NCI-H1105 treated with DMSO at 0.1 percent for 48 hours (cell line): ENCODE measurements at regions not wholly inside any gene's neighbourhood (a gene's known extent, or its start where the extent isn't known, plus 50 kb on each side); places are given as distances from the start of the nearest gene placed in this dataset.
"Not testable (repeated sequence)": the region's sequence is repeated elsewhere in the genome, so short reads cannot be mapped to it uniquely, and the experiment has no call there.

Source experiments
- DNase-seq: peaks from one replicate; lab custom pipeline; 2025; lab: John Stamatoyannopoulos, UW

- no peak for DNase-seq
Measured at GRCh38 chr2:138390316-138390945, 111.1 kb upstream of the SPOPL start.

DNA sequence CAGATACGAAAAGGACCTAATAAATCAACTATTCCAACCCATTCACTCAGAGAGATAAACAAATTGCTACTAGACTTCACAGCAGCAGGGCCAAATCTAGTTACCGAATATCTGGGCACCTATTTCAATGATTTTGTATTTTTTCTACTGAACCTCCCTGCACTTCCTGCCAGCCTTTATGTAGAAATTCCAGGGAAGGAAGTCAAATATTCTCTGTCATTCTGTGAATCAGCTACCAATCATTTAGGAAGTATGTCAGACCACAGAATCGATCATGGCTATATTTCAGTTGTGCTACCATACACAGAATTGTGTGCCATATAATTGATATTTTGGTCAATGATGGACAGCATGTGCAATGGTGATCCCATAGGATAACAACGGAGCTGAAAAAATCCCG is 109.6 kb upstream of the SPOPL start:
- no peak for DNase-seq

DNA sequence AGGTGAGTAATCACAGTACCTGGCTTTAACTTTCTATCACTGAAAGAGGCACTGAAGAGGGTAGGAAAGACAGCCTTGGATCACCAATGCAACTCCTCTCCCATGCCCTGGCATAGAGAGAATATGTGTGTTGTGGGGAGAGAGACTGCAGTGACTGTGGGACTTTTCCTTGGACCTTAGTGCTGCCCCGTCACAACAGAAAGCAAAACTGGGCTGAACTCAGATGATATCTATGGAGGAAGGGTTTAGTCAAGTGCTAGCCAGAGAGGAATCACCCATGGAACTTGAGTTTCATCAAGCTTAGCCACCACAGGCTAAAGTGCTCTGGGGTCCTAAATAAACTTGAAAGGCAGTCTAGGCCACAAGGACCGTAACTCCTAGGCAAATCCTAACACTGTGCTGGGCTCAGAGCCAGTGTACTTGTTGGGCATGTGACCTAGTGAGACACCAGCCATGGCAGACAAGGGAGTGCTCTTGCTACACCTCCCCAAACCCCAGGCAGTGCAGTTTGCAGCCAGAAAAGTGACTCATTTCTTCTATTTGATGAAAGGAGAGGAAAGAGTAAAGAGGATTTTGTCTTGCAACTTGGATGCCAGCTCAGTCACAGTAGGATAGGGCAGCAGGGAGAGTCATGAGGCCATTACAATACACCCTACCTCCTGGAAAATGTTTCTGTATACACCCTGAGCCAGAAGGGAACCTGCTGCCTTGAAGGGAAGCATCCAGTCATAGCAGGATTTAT is 105.8 kb upstream of the SPOPL start:
- no peak for DNase-seq

- DNase-seq = no peak
Measured at GRCh38 chr2:138396843-138397242, 104.7 kb upstream of the SPOPL start.

DNA sequence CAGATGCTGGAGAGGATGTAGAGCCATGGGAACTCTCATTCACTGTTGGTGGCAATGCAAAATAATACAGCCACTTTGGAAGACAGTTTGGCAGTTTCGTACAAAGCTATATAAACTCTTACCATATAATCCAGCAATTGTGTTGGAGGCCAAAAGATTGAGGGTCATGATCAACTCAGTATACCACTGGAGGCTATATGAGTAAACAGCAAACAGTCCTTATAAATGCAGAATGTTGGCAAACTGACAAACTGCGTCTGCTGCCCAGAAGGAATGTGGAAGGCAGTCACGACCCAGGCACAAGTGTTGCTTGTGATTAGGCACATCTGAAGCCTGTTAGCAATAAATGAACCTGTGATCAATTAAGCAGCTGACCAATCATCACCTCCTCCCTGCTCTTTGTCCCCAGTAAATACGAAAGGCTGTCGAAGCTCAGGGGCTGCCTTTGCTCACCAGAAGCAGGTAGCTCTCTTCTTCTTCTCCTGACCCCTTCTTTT is 98.1 kb upstream of the SPOPL start:
- DNase-seq = no peak

DNA sequence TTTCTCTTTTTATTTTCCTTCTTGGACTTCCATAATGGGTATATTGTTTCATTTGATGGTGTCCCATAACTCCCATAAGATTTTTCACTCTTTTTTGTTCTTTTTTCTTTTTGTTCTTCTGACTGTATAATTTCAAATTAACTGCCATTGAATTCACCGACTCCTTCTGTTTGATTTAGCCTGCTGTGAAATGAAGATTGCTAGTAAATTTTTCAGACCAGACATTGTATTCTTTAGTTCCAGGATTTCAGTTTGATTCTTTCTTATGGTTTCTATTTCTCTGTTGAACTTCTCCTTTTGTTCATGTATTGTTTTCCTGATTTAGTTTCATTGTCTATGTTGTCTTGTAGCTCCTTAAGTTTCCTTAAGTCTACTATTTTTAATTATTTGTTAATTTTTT is 87.6 kb upstream of the SPOPL start:
- no peak for DNase-seq

- no peak for DNase-seq
Measured at GRCh38 chr2:138415985-138416384, 85.6 kb upstream of the SPOPL start.

DNA sequence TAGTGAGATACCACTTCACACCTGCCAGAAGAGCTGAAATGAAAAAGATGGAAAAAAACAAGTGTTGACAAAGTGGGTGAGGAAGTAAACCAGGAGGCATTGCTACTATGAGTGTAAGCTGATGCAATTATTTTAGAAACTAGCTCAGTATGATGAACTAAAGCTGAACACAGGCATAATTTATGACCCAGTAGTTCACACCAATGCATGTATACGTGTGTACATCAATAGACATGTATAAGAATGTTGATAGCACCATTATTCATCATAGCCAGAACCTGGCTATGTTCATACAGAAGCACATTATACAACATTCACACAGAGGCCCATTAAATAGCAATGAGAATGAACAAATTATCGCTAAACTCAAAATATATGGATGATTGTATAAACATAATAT is 83.1 kb upstream of the SPOPL start:
- DNase-seq = no peak

DNA sequence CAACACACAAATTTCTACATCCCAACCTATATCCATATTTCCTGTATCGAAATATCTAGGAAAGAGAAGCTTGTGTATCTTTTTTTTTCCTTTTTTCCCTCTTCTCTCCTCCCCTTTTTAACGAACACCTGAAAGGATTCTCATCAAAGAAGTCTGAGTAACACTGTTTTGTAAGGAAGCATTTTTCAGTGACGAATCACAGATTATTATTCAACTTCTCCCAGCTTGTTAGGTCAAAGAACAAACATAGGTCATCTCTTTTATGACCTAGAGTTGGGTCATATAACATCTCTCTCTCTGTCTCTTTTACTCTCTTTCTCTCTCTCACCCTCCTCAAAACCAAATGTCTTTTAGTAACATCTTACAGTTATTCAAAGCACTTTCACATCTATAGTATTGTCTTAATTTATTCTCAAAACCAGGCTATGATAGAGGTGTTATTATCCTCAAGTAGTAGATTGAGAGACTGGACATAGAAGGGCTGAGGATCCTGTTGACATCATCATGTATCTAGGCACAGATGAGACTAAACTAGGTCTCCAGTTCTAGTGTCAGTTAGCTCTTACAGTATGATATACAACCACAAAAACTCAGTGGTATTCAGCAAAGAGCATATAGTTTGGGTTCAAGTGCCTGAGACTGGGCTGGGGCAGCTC is 80.1 kb upstream of the SPOPL start:
- no peak for DNase-seq

DNA sequence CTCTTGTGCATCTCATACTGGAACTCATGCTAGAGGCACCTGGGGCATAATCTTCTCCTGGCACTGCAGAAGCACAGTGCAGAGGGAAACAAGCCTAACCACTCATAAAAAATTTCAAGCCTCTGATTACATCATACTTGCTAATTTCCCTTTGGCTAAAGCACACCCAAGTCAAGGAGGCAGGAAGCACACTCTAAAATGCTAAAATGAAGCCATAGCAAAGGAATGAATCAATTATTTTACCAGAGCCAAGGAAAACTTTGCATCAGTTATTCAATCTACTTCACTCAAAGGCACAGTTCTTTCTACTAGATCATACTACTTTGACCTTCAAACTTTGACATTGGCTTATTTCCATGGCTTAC is 79.6 kb upstream of the SPOPL start:
- DNase-seq = no peak

DNA sequence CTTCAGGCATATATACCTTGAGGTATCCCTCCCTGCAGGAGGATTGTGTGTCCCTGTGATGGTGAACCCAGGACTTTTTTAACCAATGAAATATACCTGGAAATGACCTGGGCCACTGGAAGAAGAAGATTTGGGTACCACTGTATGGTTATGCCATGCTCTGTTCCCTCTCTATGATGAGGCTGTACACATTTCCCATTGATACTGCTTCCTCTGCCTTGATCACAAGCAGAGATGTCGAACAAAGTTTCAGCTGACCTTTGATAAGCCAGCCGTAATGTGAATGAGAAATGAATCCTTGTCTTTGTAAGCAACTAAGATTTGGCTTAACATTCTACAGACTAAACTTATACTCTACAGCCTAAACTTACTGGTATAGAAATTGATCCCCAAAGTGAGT is 78.4 kb upstream of the SPOPL start:
- DNase-seq = no peak

DNA sequence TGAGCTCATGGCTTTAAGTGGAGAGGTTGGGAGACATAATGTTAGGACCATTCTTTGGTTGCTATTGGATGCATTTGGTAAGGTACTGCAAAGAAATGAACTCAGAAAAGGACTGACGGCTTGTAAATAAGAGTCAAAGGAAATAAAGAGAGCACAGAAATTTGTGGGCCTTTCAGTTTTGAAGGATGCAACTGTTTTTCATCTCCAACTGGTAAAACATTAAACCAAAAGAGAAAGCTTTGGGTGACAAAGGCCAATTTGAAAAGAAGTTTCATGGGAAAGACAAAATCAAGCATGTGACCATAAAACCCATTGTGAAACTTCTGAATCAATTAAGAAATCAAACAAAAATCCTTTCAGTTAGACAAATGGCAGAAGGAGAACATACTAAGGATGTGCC is 77.8 kb upstream of the SPOPL start:
- no peak for DNase-seq

DNA sequence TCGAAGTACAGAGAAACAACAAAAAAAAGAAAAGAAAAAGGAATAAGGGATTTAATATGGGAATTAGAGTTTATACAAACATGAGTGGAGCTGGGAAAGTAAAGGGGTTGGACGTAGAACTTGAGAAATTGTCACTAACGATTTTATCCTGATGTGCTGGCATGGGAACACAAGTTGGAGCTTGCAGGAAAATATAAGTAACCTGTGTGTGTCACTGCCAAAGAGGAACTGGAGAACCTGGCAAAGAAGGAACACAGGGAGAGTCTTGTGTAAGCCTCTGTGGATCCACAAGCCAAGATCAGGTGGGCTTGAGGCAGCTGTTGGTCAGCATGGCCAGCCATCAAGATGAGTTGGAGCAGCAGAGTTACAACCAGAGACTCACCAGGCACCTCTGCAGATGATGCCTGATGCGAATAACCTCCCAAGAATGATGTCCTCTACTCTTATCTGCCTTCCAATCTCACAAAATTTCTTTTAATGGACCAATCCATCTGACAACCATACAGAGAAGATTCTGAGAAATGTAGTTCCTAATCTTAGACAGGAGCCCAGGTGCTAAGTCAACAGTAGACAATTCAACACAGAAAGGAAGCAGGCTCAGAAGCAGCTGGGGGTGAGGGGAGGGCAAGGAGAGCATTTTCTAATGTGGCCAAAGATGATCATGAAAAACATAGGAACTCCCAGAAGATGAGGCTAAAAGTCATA is 77.0 kb upstream of the SPOPL start:
- no peak for DNase-seq

GRCh38 chr2:138426116-138426515 is 75.5 kb upstream of the SPOPL start:
- DNase-seq = not testable (repeated sequence)

- no peak for DNase-seq
Measured at GRCh38 chr2:138428710-138429440, 72.7 kb upstream of the SPOPL start.

DNA sequence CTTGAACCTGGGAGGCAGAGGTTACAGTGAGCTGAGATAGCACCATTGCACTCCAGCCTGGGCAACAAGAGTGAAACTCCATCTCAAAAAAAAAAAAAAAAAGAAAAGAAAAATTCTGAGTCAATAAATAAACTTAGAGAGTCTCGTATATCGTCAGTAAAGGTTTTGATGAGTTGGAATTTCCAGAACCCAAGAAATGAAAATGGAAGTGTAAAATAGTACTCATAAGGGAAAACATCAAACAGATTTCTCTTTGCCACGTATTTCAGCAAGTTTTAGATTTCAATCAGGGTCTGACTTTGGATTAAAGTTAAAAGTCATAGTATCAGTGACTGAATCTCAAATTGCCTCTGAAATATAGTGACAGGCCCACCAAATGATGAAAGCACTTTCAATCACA is 71.4 kb upstream of the SPOPL start:
- DNase-seq = no peak

GRCh38 chr2:138432971-138433370 is 68.6 kb upstream of the SPOPL start:
- DNase-seq = no peak

DNA sequence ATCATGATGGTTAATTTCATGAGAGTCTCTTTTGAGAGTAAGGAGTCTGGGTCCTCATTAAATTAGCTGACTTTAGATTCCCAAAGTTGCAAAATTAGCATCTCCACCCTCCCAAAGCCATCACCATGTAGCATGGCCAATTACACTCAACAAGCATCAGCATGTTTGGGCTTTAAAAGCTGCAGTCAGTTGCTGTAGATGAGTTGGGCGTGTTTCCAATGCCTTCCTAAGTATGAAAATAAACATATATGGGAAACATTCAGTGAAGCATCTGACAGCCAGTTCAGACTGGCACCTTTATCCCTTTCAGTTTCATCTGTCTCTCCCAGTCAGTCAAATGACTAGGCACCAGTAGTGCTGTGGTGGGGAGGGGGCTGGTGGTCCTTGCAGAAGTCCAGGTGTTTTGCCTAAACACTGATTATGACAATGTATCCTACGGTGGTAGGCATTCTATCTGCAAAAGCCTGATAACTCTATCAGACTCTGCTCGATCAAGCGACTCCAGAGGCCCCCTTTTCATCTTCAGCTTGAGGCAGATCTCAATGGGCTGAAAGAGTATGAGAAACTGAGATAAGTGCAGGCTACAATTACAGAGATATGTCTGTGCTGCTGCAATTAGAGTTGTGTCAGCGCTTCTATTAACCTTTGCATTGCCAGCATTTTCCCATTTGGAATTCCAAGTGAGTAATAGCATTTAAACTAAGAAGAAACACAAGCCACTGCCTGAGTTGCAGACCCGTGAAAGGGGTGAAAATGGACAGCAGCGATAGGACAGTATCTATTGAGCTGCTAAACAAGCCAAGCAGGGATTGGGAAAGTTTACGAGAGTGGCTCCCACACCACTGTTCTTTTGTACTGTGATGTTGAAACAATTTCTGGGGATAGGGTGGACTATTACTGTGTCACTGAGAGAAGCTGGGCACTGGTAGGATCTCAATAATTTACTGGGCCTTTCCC is 67.3 kb upstream of the SPOPL start:
- peak; percentile 94 for DNase-seq

GRCh38 chr2:138435701-138436100 is 65.9 kb upstream of the SPOPL start:
- DNase-seq = no peak

DNA sequence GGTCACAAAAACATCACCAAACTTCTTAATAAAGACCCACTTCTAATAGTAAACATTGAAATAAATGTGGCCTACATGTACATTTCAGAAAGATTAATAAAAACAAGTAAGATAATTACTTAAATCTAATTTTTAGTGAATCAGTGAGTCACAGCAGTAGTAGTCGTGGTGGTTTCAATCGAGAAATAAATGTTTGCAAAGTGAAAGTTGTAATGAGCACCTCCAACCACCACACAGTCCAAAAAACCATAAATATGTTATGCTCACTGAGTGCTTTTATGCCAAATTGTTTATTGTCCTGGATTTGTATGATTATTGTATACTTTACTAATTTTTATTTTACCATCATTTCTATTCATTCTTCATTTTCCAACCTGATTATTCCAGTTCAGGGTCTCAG is 61.8 kb upstream of the SPOPL start:
- no peak for DNase-seq

GRCh38 chr2:138440759-138441158 is 60.8 kb upstream of the SPOPL start:
- no peak for DNase-seq
